HEK293T (cell line): ENCODE measurements at regions not wholly inside any gene's neighbourhood (a gene's known extent, or its start where the extent isn't known, plus 50 kb on each side); places are given as distances from the start of the nearest gene placed in this dataset.

Experiments used
- CTCF ChIA-PET: fragments of 350-600 bp; formaldehyde crosslinking; extraction: SDS; loops from one replicate; lab custom pipeline; 2021; ENCODE audit warnings: antibody characterized with exemption, inconsistent platforms; lab: Yijun Ruan, JAX
- POLR2A ChIA-PET: fragments of 350-600 bp; formaldehyde crosslinking; extraction: SDS; loops from one replicate; lab custom pipeline; 2020; ENCODE audit warnings: antibody characterized with exemption, inconsistent platforms; lab: Yijun Ruan, JAX
- DNase-seq: peaks from one replicate; pipeline ENCODE4 v3.0.0; 2012; ENCODE audit warnings: mixed read lengths; ENCODE audit errors: extremely low spot score
- ARNT ChIP-seq: fragments of 450-650 bp; IDR thresholded peaks from 2 replicates; pipeline ENCODE4 v1.6.1; 2017; ENCODE audit warnings: mild to moderate bottlenecking
- BHLHE40 ChIP-seq: fragments of 450-650 bp; IDR thresholded peaks from 2 replicates; pipeline ENCODE4 v1.6.1; 2016; ENCODE audit warnings: mild to moderate bottlenecking, moderate library complexity, borderline replicate concordance
- CTBP1 ChIP-seq: fragments of 450-650 bp; IDR thresholded peaks from 2 replicates; pipeline ENCODE4 v1.6.1; 2016; ENCODE audit warnings: borderline replicate concordance
- ELF4 ChIP-seq: fragments of 450-650 bp; IDR thresholded peaks from 2 replicates; pipeline ENCODE4 v1.6.1; 2017; ENCODE audit warnings: antibody characterized with exemption
- FOXA1 ChIP-seq: fragments of 450-650 bp; IDR thresholded peaks from 2 replicates; pipeline ENCODE4 v1.6.1; 2016; ENCODE audit warnings: mild to moderate bottlenecking
- FOXK2 ChIP-seq: fragments of 450-650 bp; IDR thresholded peaks from 2 replicates; pipeline ENCODE4 v1.6.1; 2016; ENCODE audit warnings: mild to moderate bottlenecking
- FOXM1 ChIP-seq: fragments of 450-650 bp; IDR thresholded peaks from 2 replicates; pipeline ENCODE4 v1.6.1; 2017; ENCODE audit warnings: mild to moderate bottlenecking, borderline replicate concordance
- HDGF ChIP-seq: fragments of 450-650 bp; IDR thresholded peaks from 2 replicates; pipeline ENCODE4 v1.6.1; 2017; ENCODE audit warnings: antibody characterized with exemption, borderline replicate concordance
- L3MBTL2 ChIP-seq: fragments of 450-650 bp; conservative IDR thresholded peaks from 2 replicates; pipeline ENCODE4 v1.6.1; 2016; ENCODE audit warnings: mild to moderate bottlenecking
- LEF1 ChIP-seq: fragments of 450-650 bp; IDR thresholded peaks from 2 replicates; pipeline ENCODE4 v1.6.1; 2017; ENCODE audit warnings: mild to moderate bottlenecking, borderline replicate concordance
- NFRKB ChIP-seq: fragments of 450-650 bp; IDR thresholded peaks from 2 replicates; pipeline ENCODE4 v1.6.1; 2016; ENCODE audit warnings: mild to moderate bottlenecking, moderate library complexity
- PKNOX1 ChIP-seq: fragments of 450-650 bp; IDR thresholded peaks from 2 replicates; pipeline ENCODE4 v1.6.1; 2016
- SP1 ChIP-seq: fragments of 450-650 bp; IDR thresholded peaks from 2 replicates; pipeline ENCODE4 v1.6.1; 2017
- SUZ12 ChIP-seq: fragments of 450-650 bp; IDR thresholded peaks from 2 replicates; pipeline ENCODE4 v1.6.1; 2016; ENCODE audit warnings: mild to moderate bottlenecking
- TARDBP ChIP-seq: fragments of 450-650 bp; IDR thresholded peaks from 2 replicates; pipeline ENCODE4 v1.6.1; 2016
- ZNF384 ChIP-seq: fragments of 450-650 bp; IDR thresholded peaks from 2 replicates; pipeline ENCODE4 v1.6.1; 2016

- no peak for DNase-seq
- no peak for TF ChIP-seq HDGF
- TF ChIP-seq CTBP1: no peak
- TF ChIP-seq NFRKB: no peak
- TF ChIP-seq FOXA1: no peak
- no peak for TF ChIP-seq L3MBTL2
- no peak for TF ChIP-seq ELF4
- TF ChIP-seq ARNT: no peak
- TF ChIP-seq BHLHE40: no peak
- TF ChIP-seq FOXM1: no peak
- TF ChIP-seq FOXK2: no peak
- no peak for TF ChIP-seq SUZ12
- TF ChIP-seq LEF1: no peak
- TF ChIP-seq ZNF384: no peak
- no peak for TF ChIP-seq TARDBP
- TF ChIP-seq SP1: no peak
- TF ChIP-seq PKNOX1: no peak
- POLR2A ChIA-PET: no interaction called here
- CTCF ChIA-PET: no interaction called here
Measured at GRCh38 chr18:28858248-28858647, 681.3 kb upstream of the CDH2 start.

DNA sequence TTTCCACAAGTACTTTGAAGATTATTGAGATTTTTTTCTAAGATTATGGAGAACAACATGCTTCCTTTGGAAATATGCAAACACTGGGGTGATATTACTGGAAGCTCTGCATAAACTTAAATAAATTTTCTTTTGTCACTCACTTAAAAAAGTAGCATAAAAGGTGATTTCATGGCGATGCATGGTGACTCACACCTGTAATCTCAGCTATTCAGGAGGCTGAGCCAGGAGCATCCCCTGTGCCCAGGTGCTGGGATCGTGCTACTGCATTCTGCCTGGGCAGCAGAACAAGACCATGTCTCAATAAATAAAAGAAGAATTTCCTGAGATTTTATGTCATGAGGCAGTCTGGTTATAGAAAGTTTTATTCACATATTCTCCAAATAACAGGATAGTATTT, 679.1 kb upstream of the CDH2 start:
- DNase-seq: no peak
- POLR2A ChIA-PET: no interaction called here
- no peak for TF ChIP-seq LEF1
- CTCF ChIA-PET: no interaction called here

- ChIA-PET POLR2A (no interaction called here), CTCF (no interaction called here)
- no peak for TF ChIP-seq FOXM1
- no peak for DNase-seq
Measured at GRCh38 chr18:28855524-28855923, 678.6 kb upstream of the CDH2 start.

DNA sequence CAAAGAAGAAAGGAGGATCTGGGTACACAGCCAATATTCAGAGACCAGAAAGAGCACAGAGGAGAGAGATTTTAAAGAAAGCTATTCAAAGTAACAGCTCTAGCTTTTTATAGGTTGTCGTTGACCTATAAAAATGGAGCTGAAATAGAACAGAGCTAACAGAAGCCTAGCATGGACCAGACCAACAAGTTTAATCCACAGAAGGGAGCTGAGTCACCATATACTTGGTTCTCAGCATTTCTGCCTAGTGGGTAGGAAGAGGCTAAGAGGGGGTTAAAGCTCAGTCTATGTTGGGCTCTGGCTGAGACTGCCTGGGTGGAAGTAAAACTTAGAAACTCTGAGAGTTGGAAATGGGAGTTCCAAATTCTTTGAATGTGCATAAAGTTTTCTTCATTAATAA, 678.0 kb upstream of the CDH2 start:
- TF ChIP-seq TARDBP (no peak), NFRKB (no peak), LEF1 (no peak), HDGF (no peak), L3MBTL2 (no peak), SP1 (no peak), SUZ12 (no peak)
- ChIA-PET CTCF (no interaction called here), POLR2A (no interaction called here)
- no peak for DNase-seq

DNA sequence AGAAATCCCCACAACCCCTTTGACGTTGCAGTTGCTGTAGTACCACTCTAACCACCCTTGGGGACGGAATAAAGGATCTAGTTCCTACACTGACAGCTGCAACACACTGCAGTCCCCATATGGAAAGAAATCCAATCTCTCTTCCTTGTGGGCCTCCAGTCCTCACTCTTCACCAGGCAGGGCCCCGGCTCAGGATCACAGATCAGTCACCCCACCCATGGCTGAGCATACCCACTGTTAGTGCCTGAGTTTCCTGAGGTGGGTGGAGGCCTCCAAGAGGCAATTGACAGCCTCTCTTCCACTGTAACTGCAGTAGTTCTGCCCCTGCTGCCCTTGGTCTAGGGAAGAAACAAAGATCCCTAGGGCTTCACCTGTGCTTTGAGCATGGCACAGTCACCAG, 670.0 kb upstream of the CDH2 start:
- DNase-seq: no peak
- TF ChIP-seq LEF1: no peak
- no peak for TF ChIP-seq FOXA1
- no peak for TF ChIP-seq FOXK2
- TF ChIP-seq ELF4: no peak
- TF ChIP-seq L3MBTL2: no peak
- no peak for TF ChIP-seq BHLHE40
- TF ChIP-seq ARNT: no peak
- no peak for TF ChIP-seq SUZ12
- no peak for TF ChIP-seq ZNF384
- no peak for TF ChIP-seq SP1
- TF ChIP-seq PKNOX1: no peak
- no peak for TF ChIP-seq CTBP1
- TF ChIP-seq HDGF: no peak
- TF ChIP-seq TARDBP: no peak
- no peak for TF ChIP-seq FOXM1
- ChIA-PET CTCF (no interaction called here), POLR2A (no interaction called here)

GRCh38 chr18:28837100-28837499, 660.2 kb upstream of the CDH2 start:
- no peak for DNase-seq
- ChIA-PET CTCF (no interaction called here), POLR2A (no interaction called here)
- TF ChIP-seq FOXM1 (no peak), SUZ12 (no peak), TARDBP (no peak), ELF4 (no peak), CTBP1 (no peak), HDGF (no peak), SP1 (no peak)

- ChIA-PET CTCF (no interaction called here), POLR2A (no interaction called here)
- DNase-seq: no peak
- TF ChIP-seq TARDBP (no peak), LEF1 (no peak), NFRKB (no peak), ZNF384 (no peak), SUZ12 (no peak), SP1 (no peak), PKNOX1 (no peak), BHLHE40 (no peak)
Measured at GRCh38 chr18:28834889-28835288, 658.0 kb upstream of the CDH2 start.
